WERI-Rb-1 (cell line): ENCODE measurements at regions not wholly inside any gene's neighbourhood (a gene's known extent, or its start where the extent isn't known, plus 50 kb on each side); places are given as distances from the start of the nearest gene placed in this dataset.

Experiments
- DNase-seq: peaks from one replicate; pipeline ENCODE4 v3.0.0-alpha.2; 2020
- H3K27ac ChIP-seq: fragments of 250-450 bp; sonication (Bioruptor Pico); 2 replicates; pipeline ENCODE4 v1.5.1; 2020; ENCODE audit warnings: mild to moderate bottlenecking, moderate library complexity
- H3K27me3 ChIP-seq: fragments of 250-450 bp; sonication (Bioruptor Pico); 2 replicates; pipeline ENCODE4 v1.5.1; 2021; ENCODE audit warnings: mild to moderate bottlenecking, low read depth, moderate library complexity; ENCODE audit not compliant: insufficient read depth, severe bottlenecking
- H3K36me3 ChIP-seq: fragments of 250-450 bp; sonication (Bioruptor Pico); 2 replicates; pipeline ENCODE4 v1.5.1; 2020; ENCODE audit warnings: mild to moderate bottlenecking, moderate library complexity
- H3K4me3 ChIP-seq: 2 replicates; pipeline ENCODE4 v1.5.1; 2011; ENCODE audit warnings: low read depth, mild to moderate bottlenecking, control low read depth, low read length
- H3K9me3 ChIP-seq: fragments of 250-450 bp; sonication (Bioruptor Pico); 2 replicates; pipeline ENCODE4 v1.5.1; 2021; ENCODE audit warnings: mild to moderate bottlenecking, moderate library complexity; ENCODE audit not compliant: severe bottlenecking
- TF ChIP-seq, protein P1 (sequence below): IDR thresholded peaks from 2 replicates; pipeline ENCODE4 v1.5.1; 2011; ENCODE audit warnings: low read depth, mild to moderate bottlenecking, control low read depth, inconsistent platforms, low read length

DNA sequence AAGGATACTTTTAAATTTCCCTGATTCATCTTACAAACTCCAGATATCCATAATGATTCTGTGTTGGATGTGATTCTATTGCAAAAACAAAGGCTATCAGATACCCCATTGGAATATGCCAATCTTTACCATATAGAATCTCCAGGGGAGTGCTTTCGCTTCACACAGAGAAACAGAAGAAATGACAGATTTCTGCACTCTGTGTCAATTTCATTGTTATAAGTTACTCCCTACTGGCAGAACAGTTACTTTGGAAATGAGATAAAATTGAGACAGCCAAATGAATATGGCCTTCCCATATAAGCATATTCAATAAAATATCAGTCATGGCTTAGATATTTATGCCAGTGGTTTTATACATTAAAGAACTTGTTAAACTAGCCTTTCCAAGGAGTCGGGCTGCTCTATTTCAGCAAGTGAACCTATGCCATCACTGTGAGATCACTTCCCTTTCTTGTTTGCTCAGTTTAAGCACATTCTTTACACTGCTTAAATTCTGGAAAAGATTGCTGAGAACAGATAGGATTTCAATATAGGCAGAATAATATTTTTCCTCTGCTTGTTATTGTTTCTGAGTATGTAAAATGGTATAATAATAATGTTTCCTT is 127.5 kb upstream of the ANXA10 start:
- H3K27me3 ChIP-seq: no peaks in the 10 kb centered on the region
- no peak overlapping the region for H3K4me3 ChIP-seq
- no peak for DNase-seq
- TF ChIP-seq, protein P1, sequence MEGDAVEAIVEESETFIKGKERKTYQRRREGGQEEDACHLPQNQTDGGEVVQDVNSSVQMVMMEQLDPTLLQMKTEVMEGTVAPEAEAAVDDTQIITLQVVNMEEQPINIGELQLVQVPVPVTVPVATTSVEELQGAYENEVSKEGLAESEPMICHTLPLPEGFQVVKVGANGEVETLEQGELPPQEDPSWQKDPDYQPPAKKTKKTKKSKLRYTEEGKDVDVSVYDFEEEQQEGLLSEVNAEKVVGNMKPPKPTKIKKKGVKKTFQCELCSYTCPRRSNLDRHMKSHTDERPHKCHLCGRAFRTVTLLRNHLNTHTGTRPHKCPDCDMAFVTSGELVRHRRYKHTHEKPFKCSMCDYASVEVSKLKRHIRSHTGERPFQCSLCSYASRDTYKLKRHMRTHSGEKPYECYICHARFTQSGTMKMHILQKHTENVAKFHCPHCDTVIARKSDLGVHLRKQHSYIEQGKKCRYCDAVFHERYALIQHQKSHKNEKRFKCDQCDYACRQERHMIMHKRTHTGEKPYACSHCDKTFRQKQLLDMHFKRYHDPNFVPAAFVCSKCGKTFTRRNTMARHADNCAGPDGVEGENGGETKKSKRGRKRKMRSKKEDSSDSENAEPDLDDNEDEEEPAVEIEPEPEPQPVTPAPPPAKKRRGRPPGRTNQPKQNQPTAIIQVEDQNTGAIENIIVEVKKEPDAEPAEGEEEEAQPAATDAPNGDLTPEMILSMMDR: no peak
- H3K36me3 ChIP-seq: no peaks in the 10 kb centered on the region
- no peaks in the 10 kb centered on the region for H3K9me3 ChIP-seq
- no peak overlapping the region for H3K27ac ChIP-seq

DNA sequence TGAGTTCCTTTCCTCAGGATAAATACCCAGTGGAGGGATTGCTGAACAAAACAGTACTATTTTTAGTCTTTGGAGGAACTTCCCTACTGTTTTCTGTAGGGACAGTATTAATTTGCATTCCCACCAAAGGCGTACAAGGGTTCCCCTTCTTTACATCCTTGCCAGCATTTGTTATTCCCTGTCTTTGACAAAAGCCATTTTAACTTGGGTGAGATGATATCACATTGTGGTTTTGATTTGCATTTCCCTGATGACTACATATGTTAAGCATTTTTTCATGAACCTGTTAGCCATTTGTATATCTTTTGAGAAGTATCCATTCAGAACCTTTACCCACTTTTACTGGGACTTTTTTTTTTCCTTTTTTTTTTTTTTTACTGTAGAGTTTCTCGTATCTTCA is 126.2 kb upstream of the ANXA10 start:
- Histone ChIP-seq H3K4me3 (no peak overlapping the region), H3K9me3 (no peaks in the 10 kb centered on the region), H3K36me3 (no peaks in the 10 kb centered on the region), H3K27ac (no peak overlapping the region), H3K27me3 (no peaks in the 10 kb centered on the region)
- TF ChIP-seq, protein P1: no peak
- no peak for DNase-seq

DNA sequence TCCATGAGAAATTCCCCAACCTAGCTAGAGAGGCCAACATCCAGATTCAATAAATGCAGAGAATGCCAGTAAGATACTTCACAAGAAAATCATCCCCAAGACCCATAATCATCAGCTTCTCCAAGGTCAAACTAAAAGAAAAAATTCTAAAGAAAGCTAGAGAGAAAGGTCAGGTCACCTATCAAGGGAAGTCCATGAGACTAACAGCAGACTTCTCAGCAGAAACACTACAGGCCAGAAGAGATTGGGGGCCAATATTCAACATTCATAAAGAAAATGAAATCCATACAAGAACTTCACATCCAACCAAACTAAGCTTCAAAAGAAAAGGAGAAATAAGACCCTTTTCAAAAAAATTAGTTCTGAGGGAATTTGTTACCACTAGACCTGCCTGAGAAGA is 118.8 kb upstream of the ANXA10 start:
- Histone ChIP-seq H3K4me3 (no peak overlapping the region), H3K27ac (no peak overlapping the region)
- no peak for DNase-seq

DNA sequence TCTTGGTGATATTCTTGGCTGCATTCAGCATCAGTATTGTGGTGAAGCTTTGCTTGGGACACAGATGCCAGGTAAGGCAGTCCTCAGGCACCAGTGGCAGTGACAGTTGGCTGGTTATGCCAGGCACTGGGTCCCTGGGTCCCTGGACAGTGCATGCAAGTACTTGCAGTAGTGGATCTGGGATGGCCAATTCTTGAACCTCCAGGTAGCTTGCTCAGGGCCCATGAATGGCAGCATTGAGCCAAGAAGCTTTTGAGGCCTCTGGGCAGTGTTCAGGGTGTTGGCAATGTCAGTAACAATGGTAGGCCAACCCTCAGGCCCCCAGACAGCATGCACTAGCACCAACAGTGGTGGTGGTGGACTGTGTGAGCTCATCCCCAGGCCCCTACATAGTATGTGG is 106.8 kb upstream of the ANXA10 start:
- TF ChIP-seq, protein P1: no peak
- H3K9me3 ChIP-seq: no peaks in the 10 kb centered on the region
- no peak overlapping the region for H3K27ac ChIP-seq
- no peak overlapping the region for H3K4me3 ChIP-seq
- H3K36me3 ChIP-seq: no peaks in the 10 kb centered on the region
- no peak for DNase-seq
- H3K27me3 ChIP-seq: no peaks in the 10 kb centered on the region

More for the DNA sequence above, 118.8 kb upstream of the ANXA10 start:
- TF ChIP-seq, protein P1: no peak
- Histone ChIP-seq H3K9me3 (no peaks in the 10 kb centered on the region), H3K27me3 (no peaks in the 10 kb centered on the region), H3K36me3 (no peaks in the 10 kb centered on the region)

DNA sequence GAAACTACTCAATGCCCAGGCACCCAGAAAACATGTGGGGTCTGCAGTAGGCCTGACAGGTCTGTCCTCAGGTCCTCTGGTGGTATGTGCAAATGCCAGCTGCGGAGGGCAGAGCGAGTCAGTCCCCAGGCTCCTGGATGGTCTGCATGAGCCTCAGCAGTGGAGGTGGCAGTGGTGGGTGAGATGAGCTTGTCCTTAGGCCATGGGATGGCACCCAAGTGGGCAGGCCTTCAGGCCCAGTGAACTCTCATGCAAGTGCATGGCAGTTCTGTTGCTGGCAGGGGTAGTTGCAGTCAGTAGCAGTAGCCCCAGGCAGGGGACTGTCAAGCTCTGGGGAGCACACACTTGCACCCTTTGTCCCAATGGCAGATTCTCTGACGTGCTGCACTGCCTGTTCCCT is 106.3 kb upstream of the ANXA10 start:
- H3K27ac ChIP-seq: no peak overlapping the region
- no peak overlapping the region for H3K4me3 ChIP-seq
- H3K36me3 ChIP-seq: no peaks in the 10 kb centered on the region
- H3K27me3 ChIP-seq: no peaks in the 10 kb centered on the region
- H3K9me3 ChIP-seq: no peaks in the 10 kb centered on the region
- no peak for DNase-seq
- TF ChIP-seq, protein P1: no peak

DNA sequence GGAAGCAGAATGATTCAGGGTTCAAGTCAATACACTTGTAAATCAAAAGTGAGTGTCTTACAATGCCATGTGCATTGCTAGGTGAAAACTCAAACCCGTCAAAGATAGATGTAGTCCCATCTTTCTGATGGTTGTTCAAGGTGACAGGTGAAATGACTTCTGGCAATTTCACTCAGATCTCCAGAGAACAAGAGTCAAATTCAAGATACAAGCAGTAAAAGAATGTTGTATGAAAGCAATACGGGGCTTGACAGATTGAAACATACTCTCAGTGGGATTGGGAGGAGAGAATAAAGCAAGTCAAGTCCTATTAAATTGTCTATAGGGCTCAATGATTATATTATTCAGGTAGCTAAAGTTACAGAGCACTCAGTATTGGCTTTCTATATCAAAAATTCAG is 105.1 kb upstream of the ANXA10 start:
- DNase-seq: no peak
- no peaks in the 10 kb centered on the region for H3K36me3 ChIP-seq
- no peak overlapping the region for H3K27ac ChIP-seq
- no peaks in the 10 kb centered on the region for H3K27me3 ChIP-seq
- TF ChIP-seq, protein P1: no peak
- H3K9me3 ChIP-seq: no peaks in the 10 kb centered on the region
- no peak overlapping the region for H3K4me3 ChIP-seq
